LHCN-M2 (cell line): ENCODE measurements at regions not wholly inside any gene's neighbourhood (a gene's known extent, or its start where the extent isn't known, plus 50 kb on each side); places are given as distances from the start of the nearest gene placed in this dataset.

ENCODE experiments used
- DNase-seq: peaks from one replicate; pipeline ENCODE4 v3.0.0-alpha.2; 2012; ENCODE audit warnings: low read depth

DNA sequence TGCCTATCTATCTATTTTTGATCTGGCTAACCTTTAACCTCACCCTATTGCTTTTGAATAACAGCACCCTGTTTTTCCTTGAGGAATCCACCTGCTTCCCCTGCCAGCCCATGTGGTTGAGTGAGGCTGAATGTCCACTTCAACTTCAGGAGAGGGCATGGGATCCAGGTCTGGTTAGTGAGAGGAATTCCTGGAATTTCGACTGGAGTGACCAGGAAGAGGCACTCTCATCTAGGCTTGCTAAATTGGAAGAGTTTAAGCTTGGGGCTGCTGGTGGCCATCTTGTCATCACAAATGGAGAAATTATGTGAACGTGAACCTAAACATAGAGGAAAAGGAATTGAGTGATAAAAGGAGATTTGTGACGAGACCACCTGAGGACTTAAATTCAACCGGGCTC lies 322.1 kb downstream of the OSTF1 start:
- no peak for DNase-seq

DNA sequence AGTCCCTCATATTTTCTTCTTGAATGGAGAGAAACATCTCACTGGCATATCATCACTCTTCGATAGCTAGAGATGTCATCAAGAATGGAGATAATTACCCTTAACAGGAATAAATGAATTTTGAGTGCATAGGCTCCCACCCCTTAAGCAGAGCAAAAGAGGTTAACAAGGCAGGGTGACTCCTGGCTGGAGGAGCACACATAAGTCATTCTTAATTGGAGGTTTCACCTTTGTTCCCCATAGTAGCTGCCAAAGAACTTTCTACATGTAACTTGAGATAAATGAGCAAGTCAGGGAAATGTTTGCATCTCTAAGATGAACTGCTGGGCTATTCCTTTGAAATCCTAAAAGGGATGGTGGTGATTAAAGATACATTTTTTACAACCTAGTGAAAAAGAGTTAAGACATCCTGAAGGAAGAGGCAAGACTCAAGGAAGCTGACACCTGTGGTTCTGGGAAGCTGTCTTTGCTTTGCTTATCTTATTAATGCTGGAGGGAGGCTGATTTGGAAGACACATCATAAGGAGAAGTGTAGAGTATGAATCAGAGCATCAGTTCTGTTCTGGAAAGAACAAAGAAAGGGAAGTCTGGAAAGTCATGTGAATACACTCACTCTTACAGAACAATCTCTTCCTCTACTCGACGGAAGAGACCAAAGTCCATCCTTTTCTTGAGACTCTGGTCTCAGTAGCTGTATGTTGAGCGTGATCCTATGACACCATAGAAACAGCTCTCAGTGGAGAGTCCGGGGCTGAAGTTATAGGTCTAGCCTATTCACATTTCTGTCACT lies 326.3 kb downstream of the OSTF1 start:
- DNase-seq, result no peak

DNA sequence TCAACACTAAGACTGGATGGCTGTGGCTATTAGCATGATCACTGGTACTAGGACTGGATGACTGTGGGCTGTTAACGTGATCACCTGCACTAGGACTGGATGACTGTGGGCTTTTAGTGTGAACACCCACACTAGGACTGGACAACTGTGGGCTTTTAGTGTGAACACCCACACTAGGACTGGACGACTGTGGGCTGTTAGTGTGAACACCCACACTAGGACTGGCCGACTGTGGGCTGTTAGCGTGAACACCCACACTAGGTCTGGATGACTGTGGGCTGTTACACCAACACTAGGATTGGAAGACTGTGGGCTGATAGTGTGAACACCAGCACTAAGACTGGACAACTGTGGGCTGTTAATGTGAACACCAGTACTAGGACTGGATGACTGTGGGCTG lies 329.2 kb downstream of the OSTF1 start:
- no peak for DNase-seq

- DNase-seq, result no peak
Observed at GRCh38 chr9:75418518-75418917, 330.2 kb downstream of the OSTF1 start.

GRCh38 chr9:75422944-75423522 lies 334.7 kb downstream of the OSTF1 start:
- no peak for DNase-seq

DNA sequence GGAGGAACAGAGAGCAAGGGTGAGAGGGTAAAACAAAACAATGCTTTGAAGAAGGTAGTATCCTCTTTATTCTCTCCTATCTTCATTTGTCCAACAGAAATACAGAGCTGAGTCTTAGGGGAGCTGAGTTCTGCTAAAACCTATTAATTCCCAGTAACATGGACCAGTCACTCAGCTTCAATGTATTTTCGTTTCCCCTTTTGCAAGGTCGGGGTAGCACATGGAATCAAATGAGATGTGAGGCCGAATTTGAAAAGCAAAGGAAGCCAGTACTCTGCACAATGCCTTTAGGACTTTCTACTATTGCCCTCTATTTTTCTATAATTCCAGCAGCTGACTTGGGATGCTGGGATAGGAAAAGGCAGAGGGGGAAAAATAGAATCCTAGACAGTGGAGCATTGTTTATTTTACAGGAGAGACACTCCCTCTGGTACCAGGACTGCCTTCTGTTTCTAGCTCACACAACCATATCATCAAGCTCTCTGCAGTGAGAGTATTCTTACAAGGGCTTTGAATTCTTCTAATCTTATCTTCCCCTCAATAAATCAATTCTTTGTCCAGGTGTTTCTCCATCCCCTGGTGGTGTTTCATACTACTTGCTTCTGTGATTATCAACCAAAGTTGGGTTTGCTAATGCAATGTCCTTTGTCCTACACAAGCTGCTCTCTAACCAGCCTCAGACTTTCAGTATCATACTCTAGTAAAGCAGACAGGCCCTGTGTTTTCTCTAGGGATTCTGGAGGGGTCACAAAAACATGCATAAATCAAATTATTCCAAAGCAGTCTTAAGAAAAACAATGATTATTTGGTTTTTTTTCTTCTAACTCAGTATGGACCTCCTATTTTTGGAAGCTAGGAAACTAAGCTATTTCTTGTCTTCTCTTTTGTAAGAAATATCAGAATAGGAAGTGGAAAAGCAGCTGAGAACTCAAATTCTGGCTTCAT lies 341.5 kb downstream of the OSTF1 start:
- DNase-seq, result no peak

DNA sequence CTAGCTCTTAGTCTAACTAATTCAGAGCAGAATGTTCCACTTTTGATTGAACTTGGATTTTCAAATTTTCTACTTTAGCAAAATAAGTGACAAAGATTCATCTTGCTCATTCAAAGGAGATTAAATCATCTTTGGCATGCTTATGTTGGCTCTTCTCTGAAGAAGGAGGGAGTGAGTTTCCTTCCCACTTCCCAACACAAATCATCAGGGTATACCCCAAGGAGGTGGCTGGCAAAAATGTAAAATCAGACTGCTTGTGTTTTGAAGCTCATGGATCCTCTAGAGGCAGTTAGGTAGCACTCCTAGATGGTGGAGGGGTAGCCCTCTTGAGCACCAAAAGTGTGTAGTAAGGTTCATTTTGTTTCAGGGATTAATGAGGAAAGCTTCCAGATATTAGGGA lies 343.1 kb downstream of the OSTF1 start:
- DNase-seq, result no peak

- peak; percentile 10 for DNase-seq
Observed at GRCh38 chr9:75432386-75432785, 344.1 kb downstream of the OSTF1 start.

DNA sequence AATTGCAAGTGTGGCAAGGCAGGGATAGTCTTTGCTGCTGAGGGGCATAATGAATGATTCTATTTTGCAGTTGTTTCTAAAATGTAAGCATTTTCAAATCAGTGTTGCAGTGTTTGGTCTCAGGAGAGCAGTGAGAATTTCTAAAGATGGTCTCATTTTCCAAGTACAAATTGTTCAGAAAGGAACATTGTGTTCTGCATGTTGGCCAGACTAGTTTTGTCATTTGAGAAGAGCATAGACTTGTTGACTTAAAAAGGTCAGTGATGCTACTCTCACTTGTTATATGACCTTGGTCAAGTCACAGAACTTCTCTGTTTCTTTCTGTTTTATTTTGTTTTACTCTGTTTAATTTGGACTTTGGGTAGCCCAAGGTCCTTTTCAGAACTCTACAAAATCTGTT lies 344.6 kb downstream of the OSTF1 start:
- peak; percentile 42 for DNase-seq

- DNase-seq, result no peak
Observed at GRCh38 chr9:75438716-75439115, 350.4 kb downstream of the OSTF1 start.

- no peak for DNase-seq
Observed at GRCh38 chr9:75440914-75441313, 352.6 kb downstream of the OSTF1 start.

DNA sequence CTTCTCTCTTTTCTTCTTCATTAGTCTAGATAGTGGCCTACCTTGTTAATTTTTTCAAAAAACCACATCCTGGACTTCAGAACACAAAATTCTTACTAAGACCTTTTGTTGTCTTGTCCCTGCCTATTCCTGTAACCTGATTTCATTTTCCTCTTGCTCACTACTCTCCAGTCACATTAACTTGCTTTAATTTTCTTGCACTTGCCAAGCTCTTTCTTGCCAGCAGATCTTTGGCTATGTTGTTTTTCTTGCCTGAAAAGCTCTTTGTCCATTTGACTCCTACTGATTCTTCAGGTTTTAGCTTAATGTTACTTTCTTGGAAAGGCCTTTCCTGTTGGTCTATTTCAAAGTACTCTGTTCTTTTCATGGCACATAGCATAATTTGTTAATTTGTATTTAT lies 356.8 kb downstream of the OSTF1 start:
- DNase-seq, result no peak

- DNase-seq, result no peak
Observed at GRCh38 chr9:75447281-75447680, 359.0 kb downstream of the OSTF1 start.

DNA sequence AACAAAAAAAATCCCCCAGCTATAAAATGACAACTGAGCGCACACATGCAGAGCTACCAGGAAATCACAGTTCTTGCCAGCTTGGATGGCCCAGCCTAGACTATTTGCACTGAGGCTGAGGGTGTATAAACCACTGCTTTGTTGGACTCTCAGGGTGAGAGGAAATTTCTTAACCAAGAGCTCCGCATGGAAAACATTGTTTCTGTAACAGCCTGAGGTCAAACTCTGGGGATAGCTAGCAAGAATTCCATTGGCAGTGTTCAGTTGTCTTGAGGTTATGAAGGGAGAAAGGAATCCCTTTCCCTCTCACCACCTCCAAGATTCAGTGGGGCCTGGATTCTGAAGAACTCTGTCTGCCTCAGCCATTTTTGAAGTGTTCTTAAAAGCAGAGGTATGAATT lies 360.0 kb downstream of the OSTF1 start:
- DNase-seq, result peak; percentile 12

GRCh38 chr9:75448955-75449354 lies 360.6 kb downstream of the OSTF1 start:
- no peak for DNase-seq

GRCh38 chr9:75451045-75451444 lies 362.7 kb downstream of the OSTF1 start:
- DNase-seq, result peak; percentile 65

GRCh38 chr9:75451505-75451904 lies 363.2 kb downstream of the OSTF1 start:
- DNase-seq, result peak; percentile 81

DNA sequence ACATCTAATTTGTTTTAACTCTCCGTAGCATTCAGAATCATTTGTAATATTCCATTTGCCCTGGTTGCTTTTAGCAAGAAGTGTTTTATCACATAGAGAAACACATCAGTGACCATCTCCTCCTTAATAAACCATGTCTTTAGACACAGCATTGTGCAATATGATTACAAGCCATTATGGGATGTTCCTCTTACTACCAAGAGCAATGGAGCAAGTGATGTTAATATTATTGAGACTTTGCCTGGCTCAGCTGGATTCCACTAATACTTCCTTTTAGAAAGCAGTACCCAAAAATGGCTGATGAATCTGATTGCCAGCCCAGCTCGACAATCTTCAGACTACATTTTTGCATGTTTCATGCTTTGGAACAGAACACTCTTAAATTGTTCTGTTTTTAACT lies 364.2 kb downstream of the OSTF1 start:
- DNase-seq, result no peak

DNA sequence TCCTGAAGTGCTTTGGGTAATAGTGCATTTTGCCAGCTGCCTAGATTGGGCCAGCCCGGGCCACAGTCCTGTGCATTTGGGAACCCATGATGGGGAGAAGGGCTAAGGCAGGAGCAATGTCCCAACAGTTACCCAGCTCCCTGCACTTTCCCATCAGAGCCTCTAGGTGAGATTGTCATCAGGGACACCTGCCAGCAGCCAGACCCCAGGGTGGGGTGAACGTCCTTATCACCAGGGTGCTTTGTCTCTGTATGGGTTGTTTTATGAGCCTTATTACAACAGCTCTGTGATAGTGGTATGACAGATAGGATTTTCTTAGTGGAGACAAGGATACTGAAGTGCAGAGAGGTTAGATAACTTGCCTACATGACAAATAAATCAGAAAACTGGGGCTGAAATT lies 365.7 kb downstream of the OSTF1 start:
- DNase-seq, result no peak

DNA sequence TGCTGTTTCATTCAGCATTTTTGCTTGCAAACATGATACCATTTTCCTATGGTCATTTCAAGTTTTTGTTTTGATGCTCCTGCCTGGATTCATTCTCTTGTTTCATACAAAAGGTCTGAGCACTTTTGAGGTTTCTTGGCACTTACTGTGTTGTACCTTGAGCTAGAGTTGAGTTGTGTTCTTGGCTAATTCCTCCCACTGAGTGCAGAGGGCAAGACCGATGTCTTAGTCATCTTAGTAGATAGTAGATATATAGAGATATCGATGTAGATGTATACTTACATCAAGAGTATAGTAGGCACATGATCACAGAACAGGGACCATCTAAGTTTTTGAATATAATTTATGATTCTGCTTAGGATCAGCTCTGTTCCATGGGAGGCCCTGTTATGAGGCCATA lies 366.6 kb downstream of the OSTF1 start:
- DNase-seq, result no peak

DNA sequence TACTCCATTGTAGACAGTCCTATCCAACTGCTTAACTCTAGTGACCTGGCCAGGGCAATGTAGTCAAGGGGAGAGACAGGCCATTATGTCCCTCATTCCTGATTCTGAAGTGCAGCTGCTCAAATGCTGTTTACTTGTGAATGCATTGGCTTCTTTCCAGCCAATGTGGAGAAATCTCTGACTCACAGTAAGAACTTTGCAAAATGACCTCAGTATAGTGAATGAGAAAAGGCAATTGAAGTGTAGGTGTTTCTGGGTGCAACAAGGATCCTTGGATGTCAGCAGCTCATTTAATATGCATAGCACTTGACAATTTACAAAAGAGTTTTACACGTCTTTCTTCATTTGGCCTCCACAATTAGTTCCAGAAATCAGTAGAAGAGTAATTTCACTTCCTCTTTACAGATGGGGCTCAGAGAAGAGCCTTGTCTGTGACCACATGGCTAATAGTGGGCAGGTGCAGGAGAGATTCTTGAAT lies 367.2 kb downstream of the OSTF1 start:
- peak; percentile 81 for DNase-seq

- DNase-seq, result no peak
Observed at GRCh38 chr9:75456698-75457097, 368.4 kb downstream of the OSTF1 start.
